HG02610 (cell line): ENCODE measurements at regions not wholly inside any gene's neighbourhood (a gene's known extent, or its start where the extent isn't known, plus 50 kb on each side); places are given as distances from the start of the nearest gene placed in this dataset.

Source experiments
- ATAC-seq: cut with Tn5 transposase; IDR thresholded peaks from one replicate; pipeline ENCODE4 v1.9.1; 2021; ENCODE audit warnings: mild to moderate bottlenecking, moderate library complexity; ENCODE audit not compliant: unreplicated experiment

- ATAC-seq, result no peak
Observed at GRCh38 chr18:45556222-45556621, 59.1 kb upstream of the SLC14A2 start.

- ATAC-seq, result no peak
Observed at GRCh38 chr18:45557287-45557686, 58.0 kb upstream of the SLC14A2 start.

- no peak for ATAC-seq
Observed at GRCh38 chr18:45557779-45558178, 57.5 kb upstream of the SLC14A2 start.

DNA sequence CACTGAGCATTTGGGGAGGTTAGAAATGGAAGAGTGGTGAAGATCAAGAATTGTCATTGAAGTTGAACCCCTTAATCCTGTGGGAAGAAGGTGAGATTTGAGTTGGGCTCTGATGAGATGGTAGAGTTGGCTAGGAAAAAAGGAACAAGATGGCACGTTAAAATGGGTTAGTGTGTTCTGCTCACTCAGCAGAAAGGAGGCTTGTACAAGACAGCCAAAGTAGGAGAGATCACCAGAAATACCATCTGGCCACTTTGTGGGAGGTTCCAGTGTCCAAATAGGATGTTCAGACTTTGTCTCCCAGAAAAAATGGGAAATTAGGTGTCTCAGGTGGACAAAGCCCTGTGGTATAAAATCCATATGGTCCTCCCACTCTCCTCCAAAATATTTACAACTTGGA, 56.0 kb upstream of the SLC14A2 start:
- no peak for ATAC-seq

- ATAC-seq, result no peak
Observed at GRCh38 chr18:45560870-45561269, 54.4 kb upstream of the SLC14A2 start.

DNA sequence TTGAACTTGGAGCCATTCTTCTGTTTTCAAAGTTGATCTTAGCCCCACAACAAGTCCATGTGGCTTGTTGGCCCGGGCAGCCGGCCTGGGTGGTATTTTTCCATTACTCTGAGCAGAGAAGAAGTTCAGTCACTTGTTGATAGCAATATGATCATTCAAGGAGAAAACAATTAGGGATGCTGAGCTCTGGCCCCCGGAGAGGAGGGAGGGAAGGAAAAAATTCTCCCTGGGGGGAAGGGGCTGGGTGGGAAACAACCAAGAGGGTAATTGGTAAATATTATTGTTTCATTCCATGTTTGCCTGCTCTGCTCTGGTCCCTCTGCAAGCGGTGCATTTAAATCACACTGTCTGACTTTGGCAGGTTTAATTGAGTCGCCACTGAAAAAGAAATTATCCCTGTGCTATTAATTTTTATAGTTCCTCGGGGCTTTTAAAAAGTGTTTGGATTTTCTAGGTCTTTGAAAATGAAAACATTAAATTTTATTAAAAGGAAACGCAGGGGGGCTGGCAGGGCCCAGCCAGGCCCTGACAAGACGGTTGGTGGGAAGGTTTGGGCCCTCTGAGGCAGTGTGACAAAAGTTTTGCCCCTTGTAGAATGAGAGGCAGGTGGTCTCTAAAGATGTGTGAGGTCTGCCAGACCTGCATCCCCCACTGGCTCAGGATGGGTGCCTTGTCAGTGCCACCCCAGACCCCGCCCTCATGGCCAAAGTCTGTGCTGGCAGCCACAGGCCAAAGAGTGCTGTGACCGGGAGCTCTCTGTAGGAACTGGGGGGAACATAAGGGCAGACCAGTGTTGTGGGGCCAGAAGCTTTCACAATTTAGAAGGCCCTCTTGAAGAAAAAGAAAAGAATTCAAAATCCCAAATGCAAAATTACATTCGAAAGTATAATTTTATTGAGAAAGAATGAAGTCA, 52.5 kb upstream of the SLC14A2 start:
- ATAC-seq, result no peak

GRCh38 chr18:45565280-45565970, 49.9 kb upstream of the SLC14A2 start:
- no peak for ATAC-seq
